ENCODE measurements at regions not wholly inside any gene's neighbourhood (a gene's known extent, or its start where the extent isn't known, plus 50 kb on each side); places are given as distances from the start of the nearest gene placed in this dataset.

DNA sequence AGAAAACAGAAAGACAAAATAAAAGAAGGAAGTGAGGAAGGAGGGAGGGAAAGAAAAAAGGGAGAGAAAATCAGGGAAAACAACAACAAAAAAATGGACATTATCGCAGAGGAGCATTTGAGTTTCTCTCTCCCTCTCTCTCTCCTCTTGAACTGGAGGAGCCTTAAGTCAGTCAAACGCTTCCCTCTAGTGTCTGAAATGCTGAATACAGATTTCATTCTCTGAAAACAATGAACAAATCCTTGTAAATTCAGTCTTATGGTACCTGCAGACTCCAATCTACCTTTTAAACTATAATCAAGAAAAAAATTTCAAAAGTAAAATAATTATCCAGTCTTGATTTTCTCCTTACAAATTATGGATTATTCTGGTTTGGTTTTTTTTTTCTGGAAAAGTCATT lies 89.2 kb upstream of the PFKP start:
- Mint-ChIP-seq H3K36me3 (no peaks in the 10 kb centered on the region), H3K4me3 (no peak overlapping the region), H3K27ac (no peak overlapping the region), H3K9me3 (no peaks in the 10 kb centered on the region), H3K4me1 (ENCODE audit: unreplicated experiment) (peaks cover 22% of the 10 kb centered on the region), H3K27me3 (peaks cover 2% of the 10 kb centered on the region)
- no peak for DNase-seq (ENCODE audit: extremely low spot score, unreplicated experiment)
- peak; percentile 85 for TF ChIP-seq CTCF (conservative IDR thresholded peaks at IDR 0.05)

GRCh38 chr10:2974503-2975207 lies 92.7 kb upstream of the PFKP start:
- no peak overlapping the region for H3K27ac Mint-ChIP-seq
- peaks cover 25% of the 10 kb centered on the region for H3K4me1 Mint-ChIP-seq (ENCODE audit: unreplicated experiment)
- no peaks in the 10 kb centered on the region for H3K9me3 Mint-ChIP-seq
- no peaks in the 10 kb centered on the region for H3K36me3 Mint-ChIP-seq
- H3K27me3 Mint-ChIP-seq, result peaks cover 3% of the 10 kb centered on the region
- TF ChIP-seq CTCF (conservative IDR thresholded peaks at IDR 0.05), result no peak
- DNase-seq (ENCODE audit: extremely low spot score, unreplicated experiment), result no peak
- no peak overlapping the region for H3K4me3 Mint-ChIP-seq

DNA sequence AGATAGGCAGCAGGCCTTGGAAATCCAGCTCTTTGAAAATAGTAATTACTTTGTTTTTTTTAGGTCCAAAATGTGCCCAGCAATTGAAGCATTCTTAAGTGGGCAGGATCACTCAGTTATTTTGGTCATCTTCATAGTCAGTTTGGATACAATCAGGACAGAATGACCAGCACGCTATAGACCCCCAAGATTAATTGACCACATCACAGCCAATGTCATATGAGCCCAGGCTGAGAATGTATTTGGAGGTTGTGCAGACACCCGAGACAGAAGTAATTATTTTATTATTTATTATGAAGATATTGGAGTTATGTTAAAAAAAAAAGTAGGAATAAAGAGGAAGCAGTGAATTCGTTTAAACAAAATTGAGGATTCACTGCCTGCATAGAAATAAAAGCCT lies 93.3 kb upstream of the PFKP start:
- H3K9me3 Mint-ChIP-seq, result no peaks in the 10 kb centered on the region
- DNase-seq (ENCODE audit: extremely low spot score, unreplicated experiment), result no peak
- peaks cover 3% of the 10 kb centered on the region for H3K27me3 Mint-ChIP-seq
- no peak for TF ChIP-seq CTCF (conservative IDR thresholded peaks at IDR 0.05)
- H3K4me1 Mint-ChIP-seq (ENCODE audit: unreplicated experiment), result peaks cover 21% of the 10 kb centered on the region
- no peak overlapping the region for H3K4me3 Mint-ChIP-seq
- no peaks in the 10 kb centered on the region for H3K36me3 Mint-ChIP-seq
- H3K27ac Mint-ChIP-seq, result no peak overlapping the region

DNA sequence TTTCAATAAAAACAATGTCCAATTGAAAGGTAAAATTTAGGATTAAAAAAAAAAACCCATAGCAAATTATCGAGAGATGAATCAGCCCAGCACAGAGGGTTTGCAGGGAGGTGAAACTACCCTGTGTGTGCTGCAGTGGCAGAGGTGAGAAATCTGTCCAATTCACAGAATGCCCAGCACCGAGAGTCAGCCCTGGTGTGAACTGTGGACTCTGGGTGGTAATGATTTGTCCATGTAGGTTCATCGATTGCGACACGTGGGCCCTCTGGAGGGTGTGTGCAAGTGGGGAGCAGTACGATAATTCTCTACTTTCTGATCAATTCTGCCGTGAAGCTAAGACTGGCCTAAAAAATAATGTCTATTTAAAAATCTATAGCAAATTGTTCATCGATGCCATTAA lies 94.5 kb upstream of the PFKP start:
- no peaks in the 10 kb centered on the region for H3K36me3 Mint-ChIP-seq
- no peaks in the 10 kb centered on the region for H3K9me3 Mint-ChIP-seq
- H3K4me1 Mint-ChIP-seq (ENCODE audit: unreplicated experiment), result peaks cover 21% of the 10 kb centered on the region
- DNase-seq (ENCODE audit: extremely low spot score, unreplicated experiment), result no peak
- no peak overlapping the region for H3K4me3 Mint-ChIP-seq
- peaks cover 8% of the 10 kb centered on the region for H3K27me3 Mint-ChIP-seq
- no peak overlapping the region for H3K27ac Mint-ChIP-seq
- TF ChIP-seq CTCF (conservative IDR thresholded peaks at IDR 0.05), result no peak

DNA sequence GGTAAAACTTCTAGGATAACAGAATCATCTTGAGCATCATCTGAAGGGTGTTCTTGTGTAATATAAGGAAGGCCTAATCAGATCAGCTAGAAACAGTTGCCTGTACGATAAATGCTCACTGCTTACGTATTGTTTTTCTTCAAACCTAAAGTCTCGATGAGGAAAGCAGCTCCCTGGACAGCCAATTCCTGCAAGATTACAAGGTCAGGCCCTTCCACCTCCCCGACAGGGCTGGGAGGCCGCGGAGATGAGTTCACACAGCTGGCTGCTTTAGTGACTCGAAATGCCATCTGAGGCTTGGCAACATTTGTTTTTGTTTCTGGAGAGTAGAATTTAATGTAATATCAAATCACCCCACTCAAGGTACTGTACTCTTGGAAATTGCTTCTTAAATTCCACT lies 95.1 kb upstream of the PFKP start:
- no peak overlapping the region for H3K27ac Mint-ChIP-seq

More for the DNA sequence above, 95.1 kb upstream of the PFKP start:
- H3K9me3 Mint-ChIP-seq, result no peaks in the 10 kb centered on the region
- no peak for TF ChIP-seq CTCF (conservative IDR thresholded peaks at IDR 0.05)
- H3K4me3 Mint-ChIP-seq, result no peak overlapping the region
- peaks cover 21% of the 10 kb centered on the region for H3K4me1 Mint-ChIP-seq (ENCODE audit: unreplicated experiment)
- no peaks in the 10 kb centered on the region for H3K36me3 Mint-ChIP-seq
- peaks cover 8% of the 10 kb centered on the region for H3K27me3 Mint-ChIP-seq
- DNase-seq (ENCODE audit: extremely low spot score, unreplicated experiment), result no peak
